HUES64 (cell line): ENCODE measurements at regions not wholly inside any gene's neighbourhood (a gene's known extent, or its start where the extent isn't known, plus 50 kb on each side); places are given as distances from the start of the nearest gene placed in this dataset.

Experiments
- H3K27ac ChIP-seq: 2 replicates; pipeline ENCODE4 v1.7.0; 2013; ENCODE audit warnings: low read depth, low read length, inconsistent platforms
- H3K27me3 ChIP-seq: 2 replicates; pipeline ENCODE4 v1.6.1; 2013; ENCODE audit warnings: mild to moderate bottlenecking, low read length; ENCODE audit not compliant: insufficient read depth
- H3K36me3 ChIP-seq: 2 replicates; pipeline ENCODE4 v1.6.1; 2013; ENCODE audit warnings: mild to moderate bottlenecking, low read length; ENCODE audit not compliant: insufficient read depth
- H3K4me1 ChIP-seq: 2 replicates; pipeline ENCODE4 v1.6.1; 2013; ENCODE audit warnings: mild to moderate bottlenecking, low read length, moderate library complexity; ENCODE audit not compliant: insufficient read depth
- H3K4me3 ChIP-seq: 2 replicates; pipeline ENCODE4 v1.5.1; 2013; ENCODE audit warnings: mild to moderate bottlenecking, low read length, moderate library complexity
- H3K9ac ChIP-seq: 2 replicates; pipeline ENCODE4 v1.6.1; 2013; ENCODE audit warnings: mild to moderate bottlenecking, low read depth, low read length
- H3K9me3 ChIP-seq: 2 replicates; pipeline ENCODE4 v1.6.1; 2013; ENCODE audit warnings: low read depth, low read length; ENCODE audit not compliant: insufficient read depth
- WGBS: fragments of 150-250, 120-280 bp; methylation state at CpG from one replicate; pipeline ENCODE4 v1.1.7; 2013; ENCODE audit warnings: missing lambda C conversion rate; 5-methylcytosine and 5-hydroxymethylcytosine counted together

DNA sequence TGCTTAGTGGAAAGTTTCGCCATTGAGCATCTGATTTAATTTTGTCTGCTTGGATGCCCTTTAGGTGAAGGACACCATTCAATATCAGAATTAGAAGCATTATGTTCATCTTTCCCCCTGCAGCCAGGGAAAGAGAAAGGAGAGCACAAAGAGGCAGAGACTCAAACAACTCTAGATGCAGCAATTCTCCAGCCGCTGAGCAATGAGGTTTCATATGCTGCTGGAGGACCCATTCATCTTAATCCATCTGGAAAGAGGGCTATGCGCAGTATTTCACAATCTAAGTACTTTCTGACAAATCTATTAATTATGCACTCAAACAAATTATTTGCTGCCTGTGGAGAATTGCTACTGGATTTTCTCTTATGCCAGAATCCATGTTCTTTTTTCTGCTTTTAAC, 527.0 kb upstream of the TUSC1 start:
- Histone ChIP-seq H3K9ac (no peak overlapping the region), H3K9me3 (no peaks in the 10 kb centered on the region), H3K27ac (no peak overlapping the region), H3K36me3 (no peaks in the 10 kb centered on the region), H3K4me3 (no peak overlapping the region), H3K4me1 (no peaks in the 10 kb centered on the region), H3K27me3 (no peaks in the 10 kb centered on the region)
- 91% methylated on average over 2 of the region's 3 CpGs for WGBS

- Histone ChIP-seq H3K9ac (no peak overlapping the region), H3K36me3 (no peaks in the 10 kb centered on the region), H3K27me3 (no peaks in the 10 kb centered on the region), H3K27ac (no peak overlapping the region), H3K4me3 (no peak overlapping the region), H3K9me3 (peaks cover 11% of the 10 kb centered on the region; the same call in 1 of the 2 replicates), H3K4me1 (no peaks in the 10 kb centered on the region)
- WGBS: 92% methylated on average over 2 of the region's 2 CpGs
Observed at GRCh38 chr9:26193237-26193636, 515.0 kb upstream of the TUSC1 start.

DNA sequence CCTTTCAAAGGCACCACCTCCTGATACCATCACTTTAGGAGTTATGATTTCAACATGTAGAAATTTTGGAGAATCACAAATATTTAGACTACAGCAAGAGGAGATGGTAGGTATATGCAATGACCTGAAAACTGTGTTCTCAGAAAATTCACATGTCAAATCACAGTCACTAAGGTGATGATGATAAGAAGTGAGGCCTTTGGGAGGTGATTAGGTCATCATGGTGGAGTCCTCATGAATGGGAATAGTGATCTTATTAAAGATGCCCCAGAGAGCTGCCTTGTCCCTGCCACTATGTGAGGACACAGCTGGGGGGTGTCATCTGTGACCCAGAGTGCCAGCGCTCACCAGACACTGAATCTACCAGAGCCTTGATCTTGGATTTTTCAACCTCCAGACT, 513.5 kb upstream of the TUSC1 start:
- WGBS: 83% methylated on average over 1 of the region's 1 CpG
- peaks cover 11% of the 10 kb centered on the region; the same call in 1 of the 2 replicates for H3K9me3 ChIP-seq
- H3K27ac ChIP-seq: no peak overlapping the region
- no peaks in the 10 kb centered on the region for H3K36me3 ChIP-seq
- no peak overlapping the region for H3K9ac ChIP-seq
- no peak overlapping the region for H3K4me3 ChIP-seq
- no peaks in the 10 kb centered on the region for H3K27me3 ChIP-seq
- no peaks in the 10 kb centered on the region for H3K4me1 ChIP-seq

- 91% methylated on average over 2 of the region's 2 CpGs for WGBS
- H3K9ac ChIP-seq: no peak overlapping the region
- no peak overlapping the region for H3K4me3 ChIP-seq
Observed at GRCh38 chr9:26181836-26182235, 503.6 kb upstream of the TUSC1 start.

DNA sequence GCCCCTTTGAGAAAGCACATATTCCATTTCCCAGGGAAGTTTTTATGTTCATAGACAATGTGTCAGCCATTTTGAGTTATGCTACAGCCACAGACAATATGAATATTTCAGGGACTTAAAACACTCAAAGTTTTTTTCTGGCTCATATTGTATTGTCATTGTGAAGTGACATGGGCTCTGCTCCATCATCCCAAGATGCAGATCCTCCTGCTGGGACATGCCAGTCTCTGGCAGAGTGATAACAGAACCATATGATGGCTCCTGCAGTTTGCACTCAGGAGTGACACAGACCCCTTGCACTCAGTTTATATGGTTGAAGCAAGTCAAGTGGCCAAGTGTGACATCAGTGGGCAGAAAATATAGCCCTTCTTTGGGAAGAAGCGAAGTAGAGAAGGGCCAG, 498.4 kb upstream of the TUSC1 start:
- Histone ChIP-seq H3K4me1 (peaks cover 7% of the 10 kb centered on the region; the same call in 1 of the 2 replicates), H3K36me3 (no peaks in the 10 kb centered on the region), H3K27me3 (no peaks in the 10 kb centered on the region), H3K4me3 (no peak overlapping the region), H3K27ac (no peak overlapping the region), H3K9me3 (no peaks in the 10 kb centered on the region), H3K9ac (no peak overlapping the region)
- 89% methylated on average over 1 of the region's 1 CpG for WGBS

More at GRCh38 chr9:26181836-26182235, 503.6 kb upstream of the TUSC1 start:
- no peaks in the 10 kb centered on the region for H3K27me3 ChIP-seq
- H3K4me1 ChIP-seq: no peaks in the 10 kb centered on the region
- H3K27ac ChIP-seq: no peak overlapping the region
- H3K9me3 ChIP-seq: no peaks in the 10 kb centered on the region
- no peaks in the 10 kb centered on the region for H3K36me3 ChIP-seq

DNA sequence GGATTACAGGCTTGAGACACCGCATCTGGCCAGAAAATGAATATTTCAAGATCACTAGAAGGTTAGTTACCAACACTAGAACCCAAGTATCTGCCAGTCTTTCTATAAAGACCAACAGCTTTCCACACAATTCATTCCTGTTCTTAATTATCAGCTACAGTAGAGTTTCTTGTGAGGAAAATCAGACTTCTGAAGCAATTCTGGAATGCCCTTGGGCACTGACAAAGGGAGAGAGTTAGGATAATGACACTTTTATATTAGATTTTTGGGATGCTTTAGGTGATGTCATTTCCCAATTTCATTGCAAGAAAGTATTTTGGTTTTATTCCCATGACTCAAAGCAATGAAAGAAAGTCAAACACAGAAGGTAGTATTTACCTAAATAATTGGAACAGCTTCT, 497.0 kb upstream of the TUSC1 start:
- H3K27me3 ChIP-seq: no peaks in the 10 kb centered on the region
- H3K4me3 ChIP-seq: no peak overlapping the region
- H3K4me1 ChIP-seq: peaks cover 16% of the 10 kb centered on the region
- 100% methylated on average over 1 of the region's 1 CpG for WGBS
- H3K36me3 ChIP-seq: no peaks in the 10 kb centered on the region
- no peak overlapping the region for H3K9ac ChIP-seq
- H3K9me3 ChIP-seq: no peaks in the 10 kb centered on the region
- H3K27ac ChIP-seq: no peak overlapping the region

DNA sequence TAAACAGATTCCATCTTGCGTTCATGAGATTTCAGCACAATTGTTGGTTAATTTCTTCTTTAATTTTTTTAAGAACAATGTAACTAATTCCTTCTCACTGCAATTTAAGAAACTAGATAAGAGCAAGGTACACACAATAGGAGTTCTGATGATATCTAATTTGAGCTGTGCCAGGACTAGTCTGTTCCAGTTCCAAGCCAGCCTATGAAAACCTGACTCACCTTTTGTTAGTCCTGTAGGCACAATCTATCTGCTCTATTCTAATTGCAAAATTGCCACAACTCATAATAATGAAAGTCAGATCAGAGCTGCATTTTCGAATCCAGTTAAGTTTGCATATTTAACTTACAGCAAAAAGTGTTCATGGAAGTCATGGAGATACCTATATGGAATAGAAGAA, 494.1 kb upstream of the TUSC1 start:
- Histone ChIP-seq H3K9ac (no peak overlapping the region), H3K4me3 (no peak overlapping the region), H3K27me3 (no peaks in the 10 kb centered on the region), H3K9me3 (no peaks in the 10 kb centered on the region), H3K27ac (no peak overlapping the region), H3K36me3 (no peaks in the 10 kb centered on the region), H3K4me1 (peaks cover 23% of the 10 kb centered on the region)
- WGBS: 94% methylated on average over 2 of the region's 2 CpGs

- Histone ChIP-seq H3K27ac (no peak overlapping the region), H3K36me3 (no peaks in the 10 kb centered on the region), H3K4me1 (peaks cover 23% of the 10 kb centered on the region), H3K27me3 (no peaks in the 10 kb centered on the region), H3K9me3 (no peaks in the 10 kb centered on the region), H3K4me3 (no peak overlapping the region), H3K9ac (no peak overlapping the region)
- no CpG with 5 or more reads among the region's 2 CpGs for WGBS
Observed at GRCh38 chr9:26171691-26172090, 493.4 kb upstream of the TUSC1 start.

DNA sequence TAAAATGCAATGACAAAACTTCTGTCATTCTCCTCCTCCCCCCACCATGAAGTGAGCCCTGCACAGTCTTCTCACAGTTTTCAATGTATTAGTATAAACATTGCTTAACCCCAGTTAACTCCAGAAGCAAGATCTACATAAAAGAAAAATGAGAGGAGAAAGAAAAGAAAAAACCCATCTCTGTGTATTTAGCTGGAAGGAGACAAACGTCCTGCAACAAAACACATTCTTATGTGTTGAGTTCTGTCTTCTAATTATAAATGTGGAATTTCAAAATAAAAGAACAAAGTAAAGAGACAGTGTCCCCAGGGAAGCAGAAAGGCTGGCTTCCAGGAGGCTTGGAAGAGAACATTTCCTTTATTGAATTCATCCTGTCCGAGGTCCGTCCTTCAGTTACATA, 491.9 kb upstream of the TUSC1 start:
- H3K9me3 ChIP-seq: no peaks in the 10 kb centered on the region
- H3K27me3 ChIP-seq: no peaks in the 10 kb centered on the region
- no peak overlapping the region for H3K9ac ChIP-seq
- H3K4me1 ChIP-seq: peaks cover 23% of the 10 kb centered on the region
- H3K27ac ChIP-seq: no peak overlapping the region
- no peak overlapping the region for H3K4me3 ChIP-seq
- no peaks in the 10 kb centered on the region for H3K36me3 ChIP-seq
- 84% methylated on average over 2 of the region's 3 CpGs for WGBS

DNA sequence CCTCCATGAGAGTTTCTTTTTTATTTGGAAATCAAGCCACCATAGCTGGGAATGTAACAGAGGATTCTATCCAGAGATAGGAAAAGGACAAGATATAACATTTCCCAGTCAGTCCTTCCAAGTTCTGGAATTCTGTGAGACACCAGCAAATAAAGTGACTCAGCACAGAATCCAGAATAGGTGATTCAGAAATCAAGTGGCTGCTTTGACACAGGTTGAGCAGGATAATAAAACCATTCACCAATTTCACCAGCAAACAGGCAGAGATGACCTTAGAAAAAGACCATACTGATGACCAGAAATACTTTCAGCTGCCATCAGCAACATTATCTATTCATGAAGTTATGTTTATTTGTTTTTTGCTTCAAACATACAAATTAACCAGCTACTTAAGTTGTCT, 491.5 kb upstream of the TUSC1 start:
- no peak overlapping the region for H3K27ac ChIP-seq
- no peaks in the 10 kb centered on the region for H3K27me3 ChIP-seq
- H3K9ac ChIP-seq: no peak overlapping the region
- peaks cover 23% of the 10 kb centered on the region for H3K4me1 ChIP-seq
- H3K4me3 ChIP-seq: no peak overlapping the region
- H3K36me3 ChIP-seq: no peaks in the 10 kb centered on the region
- no peaks in the 10 kb centered on the region for H3K9me3 ChIP-seq

GRCh38 chr9:26166537-26166936, 488.3 kb upstream of the TUSC1 start:
- H3K36me3 ChIP-seq: no peaks in the 10 kb centered on the region
- H3K9me3 ChIP-seq: no peaks in the 10 kb centered on the region
- H3K27me3 ChIP-seq: no peaks in the 10 kb centered on the region
- H3K9ac ChIP-seq: no peak overlapping the region
- no peak overlapping the region for H3K27ac ChIP-seq
- H3K4me3 ChIP-seq: no peak overlapping the region
- peaks cover 15% of the 10 kb centered on the region for H3K4me1 ChIP-seq

GRCh38 chr9:26165426-26165825, 487.2 kb upstream of the TUSC1 start:
- WGBS: 95% methylated on average over 3 of the region's 3 CpGs

More at GRCh38 chr9:26165426-26165825, 487.2 kb upstream of the TUSC1 start:
- Histone ChIP-seq H3K27ac (no peak overlapping the region), H3K36me3 (no peaks in the 10 kb centered on the region), H3K27me3 (no peaks in the 10 kb centered on the region), H3K4me1 (peaks cover 9% of the 10 kb centered on the region), H3K4me3 (no peak overlapping the region), H3K9me3 (no peaks in the 10 kb centered on the region), H3K9ac (no peak overlapping the region)
